CD4-positive, alpha-beta T cell treated with Interleukin-17A for 1 hour (primary cell): ENCODE measurements at regions not wholly inside any gene's neighbourhood (a gene's known extent, or its start where the extent isn't known, plus 50 kb on each side); places are given as distances from the start of the nearest gene placed in this dataset.

ENCODE experiments used
- DNase-seq: peaks from one replicate; pipeline ENCODE4 v3.0.0-alpha.2; 2020

DNA sequence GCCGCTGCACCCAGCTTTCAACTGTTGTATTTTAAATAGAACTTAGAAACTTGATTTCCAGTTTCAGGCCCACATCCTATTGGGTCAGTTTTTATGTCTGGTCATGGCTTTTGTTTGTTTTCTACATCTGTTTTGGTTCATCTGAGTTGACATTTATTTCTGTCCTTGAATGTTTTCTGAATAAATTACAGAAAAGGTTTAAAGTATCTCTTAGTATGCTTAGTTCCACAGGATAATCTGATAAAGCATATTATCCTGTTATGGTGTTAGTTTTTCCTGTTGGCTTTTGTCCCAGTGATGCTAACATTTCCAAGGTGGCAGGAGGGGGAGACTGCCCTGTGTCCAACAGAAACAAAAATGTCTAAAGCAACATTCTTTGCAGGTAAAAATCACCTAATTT, 733.2 kb downstream of the INHBA start:
- no peak for DNase-seq

DNA sequence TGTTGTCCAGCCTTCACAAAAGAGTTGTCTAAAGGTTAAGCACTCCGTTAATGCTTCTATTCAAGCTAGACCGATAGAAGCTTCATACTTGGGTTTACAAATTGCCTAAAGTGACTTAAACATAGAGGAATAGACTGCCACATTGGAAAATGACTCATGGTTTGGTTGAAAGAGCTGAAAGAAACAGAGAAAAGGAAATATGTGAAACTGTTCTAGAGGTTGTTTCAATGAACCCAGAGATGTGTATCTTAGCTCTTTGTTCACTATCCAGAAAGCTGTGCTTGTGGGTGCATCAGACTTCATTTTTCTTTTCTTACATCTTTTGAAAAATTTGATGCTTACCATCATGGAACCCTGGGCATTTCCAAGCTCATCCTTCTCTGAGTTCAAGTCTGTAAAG, 736.2 kb downstream of the INHBA start:
- no peak for DNase-seq

- no peak for DNase-seq
These were observed 737.1 kb downstream of the INHBA start for GRCh38 chr7:40965774-40966173.

- no peak for DNase-seq
These were observed 737.9 kb downstream of the INHBA start for GRCh38 chr7:40965016-40965415.

- no peak for DNase-seq
These were observed 738.3 kb downstream of the INHBA start for GRCh38 chr7:40964610-40965009.

DNA sequence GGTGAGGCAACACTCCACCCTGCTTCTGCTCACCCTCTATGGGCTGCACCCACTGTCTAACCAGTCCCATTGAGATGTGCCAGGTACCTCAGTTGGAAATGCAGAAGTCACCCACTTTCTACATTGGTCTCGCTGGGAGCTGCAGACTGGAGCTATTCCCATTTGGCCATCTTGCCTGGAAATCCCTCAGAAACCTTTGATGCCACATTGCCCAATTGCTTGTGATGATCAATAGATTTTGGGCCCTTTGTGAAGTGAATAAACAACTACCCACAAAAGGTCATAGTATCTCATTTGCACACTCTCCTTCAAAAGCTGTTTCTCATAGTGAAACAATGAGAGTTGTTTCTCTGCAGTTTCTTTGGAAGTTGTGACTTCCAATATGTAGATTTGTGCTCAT, 742.9 kb downstream of the INHBA start:
- no peak for DNase-seq

GRCh38 chr7:40948239-40948638, 754.7 kb downstream of the INHBA start:
- DNase-seq: no peak

- no peak for DNase-seq
These were observed 755.3 kb downstream of the INHBA start for GRCh38 chr7:40947566-40947965.

GRCh38 chr7:40946549-40946948, 756.3 kb downstream of the INHBA start:
- DNase-seq: no peak

GRCh38 chr7:40945788-40946187, 757.1 kb downstream of the INHBA start:
- DNase-seq: no peak

DNA sequence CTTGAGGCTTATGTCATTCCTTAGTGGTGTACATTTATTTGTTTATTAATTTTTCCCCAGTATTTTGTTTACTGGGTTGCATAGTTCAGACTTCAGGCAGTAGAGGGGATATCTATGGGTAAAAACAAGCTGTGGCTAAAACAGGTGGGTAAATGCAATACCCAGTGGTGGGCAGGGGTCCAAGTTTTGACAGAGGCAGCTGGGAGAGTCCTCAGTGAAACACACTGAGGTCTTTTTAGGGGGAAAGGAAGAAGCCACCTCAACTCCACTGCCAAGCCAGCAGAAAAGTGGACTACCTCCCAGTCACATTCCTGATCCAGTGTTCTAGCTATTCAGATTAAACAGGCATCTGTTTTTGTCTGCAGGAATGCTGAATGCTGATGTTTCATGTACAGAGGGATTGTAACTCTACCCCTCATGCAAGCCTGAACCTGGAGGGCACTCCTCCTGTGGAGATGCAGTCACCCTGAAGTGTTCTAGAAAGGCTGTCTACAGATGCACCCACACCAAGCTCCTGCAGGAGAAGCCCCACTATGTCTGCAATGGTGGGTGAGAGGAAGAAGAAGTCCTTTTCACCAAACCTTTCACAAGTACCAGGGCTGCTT, 757.8 kb downstream of the INHBA start:
- DNase-seq: no peak

DNA sequence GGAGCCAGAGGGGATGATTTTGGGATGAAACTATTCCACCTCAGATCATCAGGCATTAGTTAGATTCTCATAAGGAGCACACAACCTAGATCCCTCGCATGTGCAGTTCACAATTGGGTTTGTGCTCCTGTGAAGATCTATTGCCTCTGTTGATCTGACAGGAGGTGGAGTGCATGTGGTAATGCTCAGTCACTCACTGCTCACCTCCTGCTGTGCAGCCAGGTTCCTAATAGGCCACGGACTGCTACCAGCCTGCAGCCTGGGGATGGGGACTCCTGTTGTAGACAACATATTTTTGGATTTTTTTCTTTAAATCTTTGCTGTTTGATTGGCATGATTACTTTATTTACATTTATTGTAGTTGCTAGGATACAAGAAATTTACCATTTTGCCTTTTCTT, 765.0 kb downstream of the INHBA start:
- DNase-seq: no peak

GRCh38 chr7:40935435-40935834, 767.5 kb downstream of the INHBA start:
- DNase-seq: no peak

- DNase-seq: no peak
These were observed 779.3 kb downstream of the INHBA start for GRCh38 chr7:40923626-40924025.

DNA sequence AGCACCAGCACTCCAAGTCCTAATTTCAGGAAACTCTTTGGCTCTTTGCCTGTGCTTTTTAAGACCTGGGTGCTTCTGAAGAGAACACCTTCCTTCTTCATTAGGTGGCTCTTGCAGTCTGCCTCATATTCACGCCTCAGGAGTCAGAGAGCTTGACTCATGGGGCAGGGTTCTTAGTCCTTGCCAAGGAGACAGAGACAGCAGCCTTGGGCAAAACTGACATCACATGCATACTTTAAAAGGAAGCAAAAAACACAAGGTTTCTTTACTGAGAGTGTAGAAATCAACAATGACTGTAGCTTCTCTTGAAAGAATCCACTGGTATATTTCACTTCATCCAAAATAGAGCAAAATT, 780.6 kb downstream of the INHBA start:
- no peak for DNase-seq

DNA sequence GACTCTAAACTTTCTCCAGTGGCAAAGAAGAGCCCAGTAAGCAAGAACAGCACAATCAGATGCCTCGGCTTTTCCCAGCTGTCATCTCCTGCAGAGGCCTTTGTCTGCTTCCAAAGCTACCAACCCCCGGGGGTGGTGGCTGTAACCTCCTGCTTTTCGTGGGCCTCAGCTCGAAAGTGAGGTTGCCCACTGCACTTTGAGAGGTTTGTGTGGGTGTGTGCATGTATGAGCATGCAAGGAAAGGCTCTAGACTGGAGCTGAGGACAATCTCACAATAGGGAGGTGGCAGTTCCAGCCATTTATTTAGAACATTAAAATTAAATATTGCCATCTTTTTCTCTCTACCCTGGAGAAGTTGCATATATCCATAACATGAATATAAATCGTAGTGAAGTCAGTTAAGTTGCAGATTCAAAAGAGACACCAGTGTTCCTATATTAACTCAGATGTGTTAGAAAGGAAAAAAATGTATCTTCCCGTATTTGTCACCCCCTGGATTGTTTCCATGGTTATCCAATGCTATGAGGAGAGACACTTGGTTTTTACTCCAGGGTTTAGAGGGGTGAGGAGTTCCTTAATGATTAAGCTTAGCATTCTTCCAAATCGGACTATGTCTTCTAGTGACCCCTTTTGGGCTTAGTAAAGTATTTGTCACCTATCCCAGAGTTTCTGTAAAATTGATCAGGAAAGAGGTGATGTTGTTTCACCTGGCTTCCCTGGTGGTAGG, 781.1 kb downstream of the INHBA start:
- no peak for DNase-seq

- DNase-seq: no peak
These were observed 784.0 kb downstream of the SUGCT start for GRCh38 chr7:40918701-40919271.

GRCh38 chr7:40916813-40917212, 782.0 kb downstream of the SUGCT start:
- DNase-seq: no peak

DNA sequence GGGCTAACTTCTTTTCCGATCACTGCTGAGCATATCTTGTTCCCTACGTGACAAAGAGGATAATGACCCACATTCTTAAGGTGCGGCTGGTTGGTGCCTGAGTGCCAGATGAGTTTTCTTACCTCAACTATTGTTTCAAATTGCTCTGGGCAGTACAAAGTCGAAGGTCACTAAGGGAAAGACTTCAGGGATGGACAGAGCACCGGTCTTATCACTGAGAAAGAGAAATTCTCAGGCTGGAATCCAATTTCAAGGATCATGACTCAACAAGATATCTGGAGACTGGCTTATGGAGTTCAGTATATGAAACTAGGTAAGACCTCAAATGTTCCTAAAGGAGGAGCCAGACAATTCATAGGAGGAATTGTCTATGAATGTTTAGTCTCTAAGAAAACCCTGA, 780.3 kb downstream of the SUGCT start:
- DNase-seq: no peak
